ENCODE measurements at regions not wholly inside any gene's neighbourhood (a gene's known extent, or its start where the extent isn't known, plus 50 kb on each side); places are given as distances from the start of the nearest gene placed in this dataset.

GRCh38 chr9:31808766-31809165 lies 575.7 kb upstream of the ACO1 start:
- no peak for TF ChIP-seq ZNF302 (tag by site-specific recombination; IDR thresholded peaks at IDR 0.05; ENCODE audit: low read depth)
- TF ChIP-seq ZNF549 (tag by site-specific recombination; IDR thresholded peaks at IDR 0.05), result no peak
- TF ChIP-seq KLF8 (tag by site-specific recombination; IDR thresholded peaks at IDR 0.05), result no peak
- no peak for TF ChIP-seq CTCF (tag by site-specific recombination; IDR thresholded peaks at IDR 0.05)
- no peak for TF ChIP-seq ZEB2 (tag by site-specific recombination; IDR thresholded peaks at IDR 0.05)
- TF ChIP-seq ZBTB8A (tag by site-specific recombination; IDR thresholded peaks at IDR 0.05), result no peak
- TF ChIP-seq ZNF510 (tag by site-specific recombination; IDR thresholded peaks at IDR 0.05; ENCODE audit: insufficient replicate concordance), result no peak
- TF ChIP-seq ZBTB17 (tag by site-specific recombination; IDR thresholded peaks at IDR 0.05), result no peak
- TF ChIP-seq HOXA7 (CRISPR knock-in tag; IDR thresholded peaks at IDR 0.05; ENCODE audit: borderline replicate concordance), result no peak
- TF ChIP-seq ZNF654 (tag by site-specific recombination; IDR thresholded peaks at IDR 0.05; ENCODE audit: low read depth), result no peak
- TF ChIP-seq ZNF830 (tag by site-specific recombination; IDR thresholded peaks at IDR 0.05; ENCODE audit: low read depth), result no peak

All from HEK293 (cell line).